GM13976 (cell line): ENCODE measurements at regions not wholly inside any gene's neighbourhood (a gene's known extent, or its start where the extent isn't known, plus 50 kb on each side); places are given as distances from the start of the nearest gene placed in this dataset.

ENCODE experiments used
- DNase-seq: peaks from one replicate; pipeline ENCODE4 v3.0.0; 2012; ENCODE audit warnings: low spot score
- CTCF ChIP-seq: IDR thresholded peaks from 2 replicates; pipeline ENCODE4 v1.5.1; 2012; ENCODE audit warnings: borderline replicate concordance, mild to moderate bottlenecking; ENCODE audit not compliant: insufficient read depth; ENCODE audit errors: extremely low read depth, missing control alignments, control extremely low read depth
- in situ Hi-C: fragments of 300-500 bp; cut with MboI; formaldehyde crosslinking; loops from one replicate; pipeline ENCODE4 v1.12.0; 2022; ENCODE audit warnings: low sequenced_read_pairs, mixed read lengths, inconsistent platforms; ENCODE audit not compliant: unreplicated experiment

- DNase-seq: no peak
- TF ChIP-seq CTCF: no peak
- in situ Hi-C loops: no loop called here
Measured at GRCh38 chr13:69496981-69497380, 610.6 kb upstream of the ATXN8OS start.

- in situ Hi-C loops: no loop called here
- TF ChIP-seq CTCF: no peak
- no peak for DNase-seq
Measured at GRCh38 chr13:69495096-69495495, 612.5 kb upstream of the ATXN8OS start.

GRCh38 chr13:69487576-69487975 is 620.0 kb upstream of the ATXN8OS start:
- in situ Hi-C loops: no loop called here
- no peak for TF ChIP-seq CTCF
- no peak for DNase-seq

GRCh38 chr13:69485991-69486592 is 621.5 kb upstream of the ATXN8OS start:
- in situ Hi-C loops: no loop called here
- TF ChIP-seq CTCF: no peak
- no peak for DNase-seq

GRCh38 chr13:69477451-69477850 is 630.2 kb upstream of the ATXN8OS start:
- no peak for TF ChIP-seq CTCF
- DNase-seq: no peak
- in situ Hi-C loops: no loop called here

GRCh38 chr13:69474011-69474685 is 633.5 kb upstream of the ATXN8OS start:
- DNase-seq: no peak
- TF ChIP-seq CTCF: no peak
- in situ Hi-C loops: no loop called here
